GM12864 (cell line): ENCODE measurements at regions not wholly inside any gene's neighbourhood (a gene's known extent, or its start where the extent isn't known, plus 50 kb on each side); places are given as distances from the start of the nearest gene placed in this dataset.

Experiments
- DNase-seq: peaks from one replicate; pipeline ENCODE4 v3.0.0-alpha.2; 2011; ENCODE audit warnings: low read depth
- H3K4me3 ChIP-seq: 2 replicates; pipeline ENCODE4 v1.5.1; 2011; ENCODE audit warnings: mild to moderate bottlenecking, low read depth, low read length, control low read depth
- CTCF ChIP-seq: IDR thresholded peaks from 2 replicates; pipeline ENCODE4 v1.5.1; 2011; ENCODE audit warnings: low read depth, mild to moderate bottlenecking, moderate library complexity, low read length, control low read depth, inconsistent platforms; ENCODE audit errors: missing control alignments

GRCh38 chr4:81963763-81964020 lies 410.1 kb downstream of the HNRNPD start:
- DNase-seq, result no peak
- H3K4me3 ChIP-seq, result no peak overlapping the region
- TF ChIP-seq CTCF, result no peak

- H3K4me3 ChIP-seq, result no peak overlapping the region
- TF ChIP-seq CTCF, result no peak
Measured at GRCh38 chr4:81963015-81963762, 410.6 kb downstream of the HNRNPD start.

GRCh38 chr4:81960961-81961360 lies 412.8 kb downstream of the HNRNPD start:
- no peak overlapping the region for H3K4me3 ChIP-seq
- TF ChIP-seq CTCF, result no peak
- no peak for DNase-seq

More at GRCh38 chr4:81963015-81963762, 410.6 kb downstream of the HNRNPD start:
- DNase-seq, result no peak

- no peak for TF ChIP-seq CTCF
- DNase-seq, result no peak
- no peak overlapping the region for H3K4me3 ChIP-seq
Measured at GRCh38 chr4:81954271-81954670, 419.5 kb downstream of the HNRNPD start.

- no peak overlapping the region for H3K4me3 ChIP-seq
- DNase-seq, result no peak
- TF ChIP-seq CTCF, result no peak
Measured at GRCh38 chr4:81951891-81952455, 421.8 kb downstream of the HNRNPD start.

GRCh38 chr4:81946996-81947395 lies 426.8 kb downstream of the HNRNPD start:
- DNase-seq, result no peak
- no peak overlapping the region for H3K4me3 ChIP-seq
- no peak for TF ChIP-seq CTCF

GRCh38 chr4:81930506-81931238 lies 443.1 kb downstream of the HNRNPD start:
- no peak overlapping the region for H3K4me3 ChIP-seq
- TF ChIP-seq CTCF, result no peak
- no peak for DNase-seq
